NCI-H524 (cell line): ENCODE measurements at regions not wholly inside any gene's neighbourhood (a gene's known extent, or its start where the extent isn't known, plus 50 kb on each side); places are given as distances from the start of the nearest gene placed in this dataset.

Source experiments
- DNase-seq, 2 experiments: peaks; one replicate each; lab custom pipeline; 2025; lab: John Stamatoyannopoulos, UW

DNA sequence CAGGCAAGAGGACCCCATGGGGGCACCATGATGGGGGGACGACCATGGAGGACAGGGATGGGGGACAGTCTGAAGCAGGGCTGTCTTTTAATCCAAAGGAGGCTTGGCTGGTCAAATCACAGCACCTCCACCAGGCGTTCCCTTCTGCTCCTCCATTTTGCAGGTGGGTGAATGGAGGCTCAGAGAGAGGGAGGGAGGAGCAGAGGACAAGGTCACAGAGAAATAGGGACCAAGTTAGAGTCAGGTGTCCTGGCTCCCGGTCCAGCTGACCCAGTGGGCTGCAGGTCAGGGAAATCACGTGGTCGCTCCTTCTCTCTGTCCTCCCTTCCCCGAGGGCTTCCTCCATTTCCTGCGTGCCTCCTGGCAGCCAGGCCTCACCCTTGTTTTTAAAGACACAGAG lies 156.4 kb upstream of the SMIM23 start:
- DNase-seq: no peak

- peak; percentile 64 to 79 for DNase-seq
These were observed 155.8 kb upstream of the SMIM23 start for GRCh38 chr5:171629628-171630349.

- no peak for DNase-seq
These were observed 155.1 kb upstream of the SMIM23 start for GRCh38 chr5:171630350-171631065.

DNA sequence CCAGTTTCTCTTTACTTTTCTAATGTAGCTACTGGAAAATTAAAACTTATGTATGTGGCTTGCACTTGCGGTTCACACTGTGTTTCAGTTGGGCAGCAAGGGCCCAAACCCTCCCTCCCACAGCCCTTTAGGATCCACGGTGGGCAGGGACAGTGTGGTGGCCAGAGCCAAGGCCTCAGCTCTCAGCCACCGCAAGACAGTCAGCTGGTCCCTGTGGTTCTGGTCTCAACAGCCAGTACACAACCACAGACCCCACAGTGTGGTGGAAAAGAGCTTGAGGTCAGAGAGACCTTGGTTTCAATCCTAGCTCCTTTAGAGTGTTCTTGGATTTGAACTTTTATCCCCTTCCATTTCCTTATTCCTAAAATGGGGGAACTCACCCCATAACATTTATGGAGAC lies 153.0 kb upstream of the SMIM23 start:
- no peak for DNase-seq

DNA sequence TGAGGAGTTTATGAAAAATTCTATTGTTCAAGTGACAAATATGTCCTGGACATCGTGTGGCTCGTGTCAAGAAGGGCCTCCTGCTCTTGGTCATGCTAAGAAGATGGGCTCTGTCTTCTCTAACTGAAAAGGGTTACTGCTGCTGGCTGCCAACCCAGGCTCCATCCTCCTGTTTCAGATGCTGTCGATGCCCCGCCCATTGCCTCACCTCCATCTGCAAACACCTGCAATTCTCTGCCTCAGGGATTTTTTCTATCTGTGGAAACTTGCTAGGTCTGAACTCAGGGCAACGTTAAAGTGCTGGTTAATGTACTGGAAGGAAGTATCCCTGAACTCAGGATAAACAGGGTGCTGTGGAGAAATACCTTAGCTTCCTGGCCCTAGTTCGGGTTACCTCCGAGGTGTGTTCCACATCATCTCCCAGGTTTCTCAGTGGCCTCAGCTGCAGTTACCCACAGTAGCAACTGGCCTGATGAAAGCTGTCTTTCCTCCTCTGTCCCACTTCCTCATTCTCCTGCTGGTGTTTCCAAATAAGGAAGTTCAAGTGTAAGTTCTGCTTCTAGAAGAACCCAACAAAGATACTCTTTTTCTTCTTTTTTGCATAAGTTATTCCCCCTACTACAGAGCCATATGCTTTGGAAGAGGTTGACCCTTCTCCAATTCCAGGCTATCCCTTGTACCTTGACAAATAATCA lies 151.7 kb upstream of the SMIM23 start:
- no peak for DNase-seq

DNA sequence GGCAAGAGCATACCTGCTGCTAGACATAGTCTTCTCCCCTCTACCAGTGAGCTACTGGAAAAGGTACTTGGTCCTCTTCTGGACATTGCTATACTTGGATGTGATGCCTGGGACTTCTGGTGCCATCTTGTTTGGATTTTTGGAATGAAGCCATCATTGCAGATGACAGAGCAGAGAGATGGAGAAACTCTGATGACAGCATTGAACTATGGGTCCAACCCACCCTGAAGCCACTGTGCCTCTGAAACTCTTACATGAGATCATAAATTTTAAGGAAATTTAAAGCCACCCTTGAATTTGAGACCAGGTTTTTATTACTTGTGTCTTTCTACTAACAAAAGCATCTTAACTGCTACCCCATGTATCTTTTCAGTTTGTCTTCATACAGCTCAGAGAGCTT lies 151.1 kb upstream of the SMIM23 start:
- no peak for DNase-seq

GRCh38 chr5:171635028-171635427 lies 150.6 kb upstream of the SMIM23 start:
- DNase-seq: no peak

- no peak for DNase-seq
These were observed 149.9 kb upstream of the SMIM23 start for GRCh38 chr5:171635561-171636245.

GRCh38 chr5:171637811-171638210 lies 147.8 kb upstream of the SMIM23 start:
- no peak for DNase-seq

- DNase-seq: no peak
These were observed 146.4 kb upstream of the SMIM23 start for GRCh38 chr5:171639205-171639621.

DNA sequence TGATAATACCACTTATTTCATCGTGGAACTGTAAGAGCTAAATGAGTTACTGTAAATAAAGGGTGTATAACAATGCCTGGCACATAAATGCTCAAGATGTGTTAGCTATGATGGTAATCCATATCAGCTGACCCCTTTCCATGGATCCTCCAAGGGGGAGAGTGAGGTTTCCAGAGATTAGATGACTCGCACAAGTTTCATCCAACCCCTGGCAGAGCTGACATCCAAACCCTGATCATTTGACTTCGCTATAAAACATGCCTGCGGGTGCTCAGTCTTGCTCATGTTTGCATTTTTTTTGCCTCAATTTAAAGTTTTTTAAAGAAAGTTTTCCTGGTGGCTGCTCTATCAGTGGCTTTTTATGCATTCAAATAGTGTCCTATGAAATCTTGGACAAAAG lies 145.7 kb upstream of the SMIM23 start:
- no peak for DNase-seq

DNA sequence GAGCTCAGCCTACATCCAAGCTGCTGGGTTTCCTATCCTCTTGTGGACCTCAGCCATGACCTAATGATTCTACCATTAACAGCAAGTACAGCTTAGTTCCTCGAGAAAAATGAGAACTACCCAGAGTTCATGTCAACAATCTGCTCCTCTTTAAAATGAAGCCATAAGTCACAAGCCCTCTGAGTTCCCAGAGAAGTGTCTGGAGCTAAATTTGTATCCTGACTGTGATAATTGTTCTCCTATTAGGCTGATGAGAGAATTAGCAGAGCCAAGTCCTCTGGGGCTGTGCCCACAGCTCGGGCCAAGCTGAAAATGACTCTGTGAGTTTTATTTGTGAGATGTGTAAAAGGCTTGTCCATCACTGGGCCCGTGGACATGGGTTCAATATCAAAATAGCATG lies 145.1 kb upstream of the SMIM23 start:
- no peak for DNase-seq

GRCh38 chr5:171641891-171642290 lies 143.7 kb upstream of the SMIM23 start:
- no peak for DNase-seq

DNA sequence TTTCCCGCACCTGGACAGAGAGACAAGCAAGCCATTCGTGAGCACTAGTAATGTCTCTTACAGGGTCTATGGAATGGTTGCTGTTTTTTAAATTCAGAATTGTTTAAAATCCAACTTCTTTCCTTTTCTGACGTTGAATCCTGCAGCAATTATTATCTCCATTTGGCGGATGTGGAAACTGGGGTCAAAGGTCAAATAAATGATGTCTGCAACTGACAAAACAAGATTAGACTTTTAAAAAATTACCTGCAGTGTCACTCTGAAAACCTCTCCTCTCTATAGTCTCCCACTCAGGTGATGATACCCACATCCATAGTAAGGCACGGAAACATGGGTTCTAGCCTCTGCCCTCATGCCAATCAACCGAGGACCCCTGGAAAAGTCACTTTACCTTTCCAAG lies 142.7 kb upstream of the SMIM23 start:
- DNase-seq: no peak

DNA sequence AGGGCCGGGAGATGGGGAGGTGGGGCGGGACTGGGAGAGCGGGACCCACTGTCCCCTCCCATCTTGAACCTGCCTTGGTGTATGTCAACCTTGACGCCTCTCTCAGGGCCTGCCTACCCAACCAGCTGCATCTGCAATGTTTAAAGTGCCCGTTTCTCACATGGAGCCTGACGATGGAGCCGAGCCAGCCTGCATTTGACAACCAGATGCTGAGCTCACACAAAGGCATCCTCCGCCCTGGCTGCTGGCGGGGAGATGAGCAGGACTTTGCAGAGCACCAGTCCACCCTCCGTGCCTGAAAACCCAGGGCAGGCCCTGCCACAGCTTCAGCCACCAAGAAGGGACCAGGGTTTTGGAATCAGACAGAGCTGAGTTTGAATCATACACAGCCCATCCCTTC lies 141.1 kb upstream of the SMIM23 start:
- DNase-seq: no peak

DNA sequence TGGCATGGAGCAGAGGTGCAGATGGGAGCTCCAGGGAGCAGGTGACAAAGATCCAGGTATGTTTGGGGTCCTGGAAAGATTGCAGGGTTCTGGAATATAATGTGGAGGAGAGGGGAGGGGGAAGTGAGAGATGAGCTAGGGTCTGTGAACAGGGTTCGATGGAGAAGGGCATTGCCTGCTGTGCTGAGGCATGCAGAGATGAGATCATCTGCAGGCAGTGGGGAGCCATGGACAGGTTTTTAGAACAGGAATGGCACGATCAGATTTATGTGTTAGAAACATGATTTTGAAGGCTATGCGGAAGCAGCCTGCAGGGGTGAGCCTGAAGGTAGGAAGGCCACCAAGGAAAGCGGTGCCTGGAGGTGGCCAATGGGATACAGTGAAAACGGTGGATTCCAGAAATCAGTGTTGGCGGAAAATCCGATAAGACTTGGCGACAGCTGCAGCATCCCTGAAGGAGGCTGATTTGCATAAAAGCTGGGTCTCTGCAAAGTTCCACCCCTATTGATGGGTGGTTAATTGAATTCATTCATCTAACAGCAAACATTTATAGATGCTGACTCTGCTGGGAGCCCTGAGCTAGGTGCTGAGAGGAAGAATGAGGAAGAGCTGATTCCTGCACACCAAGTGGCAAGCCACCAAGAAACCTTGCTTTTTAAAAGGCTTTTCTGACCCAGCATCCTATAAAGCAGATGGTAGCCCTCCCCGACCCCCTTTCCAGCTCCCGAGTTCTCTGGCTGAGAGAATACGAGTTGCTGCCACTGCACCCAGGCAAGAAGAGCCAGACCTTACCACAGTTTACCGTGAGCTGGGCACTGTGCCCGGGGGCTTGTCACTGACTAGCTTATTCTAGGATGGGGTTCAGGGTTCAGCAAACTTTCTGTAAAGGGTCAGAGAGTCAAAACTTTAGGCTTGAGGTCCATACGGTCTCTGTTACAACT lies 139.2 kb upstream of the SMIM23 start:
- peak; percentile 16 to 78 for DNase-seq

- peak; percentile 85 to 87 for DNase-seq
These were observed 138.3 kb upstream of the SMIM23 start for GRCh38 chr5:171647043-171647903.

GRCh38 chr5:171647904-171648260 lies 137.7 kb upstream of the SMIM23 start:
- DNase-seq: no peak

DNA sequence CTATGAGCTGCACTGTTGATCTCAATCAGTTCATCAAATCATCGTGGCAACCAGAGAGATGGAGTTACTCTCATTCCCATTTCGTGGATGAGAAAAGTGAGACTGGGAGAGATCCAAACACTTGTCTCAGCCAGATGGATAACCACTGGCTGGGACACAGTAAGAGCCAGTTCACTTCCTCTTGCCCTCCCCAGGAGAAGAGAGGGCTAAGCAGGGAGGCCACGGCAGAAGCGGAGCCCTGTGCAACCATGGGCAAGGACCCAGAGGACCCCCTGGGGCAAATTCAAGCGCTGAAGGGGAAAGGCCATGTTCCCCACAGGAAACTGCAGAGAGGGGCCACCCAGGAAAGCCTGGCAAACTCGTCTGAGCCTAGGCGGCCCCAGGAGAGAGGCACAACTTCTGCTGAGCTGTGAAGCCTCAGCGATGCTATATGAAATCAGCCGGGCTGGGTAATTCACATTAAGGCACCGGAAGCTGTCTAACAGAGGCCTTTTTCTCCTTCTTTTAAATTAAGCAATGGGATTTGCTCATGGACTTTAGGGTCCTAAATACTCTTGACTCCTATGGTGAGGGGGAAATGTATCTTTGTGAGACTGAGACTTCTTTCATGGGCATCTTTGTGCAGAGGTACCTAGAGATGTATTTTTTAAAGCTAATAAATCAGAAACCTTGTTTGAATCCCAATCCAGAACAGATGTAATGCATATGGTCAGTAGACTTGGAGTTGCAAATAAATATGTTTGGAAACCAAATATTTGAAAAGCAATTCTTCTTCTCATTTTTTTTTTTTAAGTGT lies 137.1 kb upstream of the SMIM23 start:
- no peak for DNase-seq

DNA sequence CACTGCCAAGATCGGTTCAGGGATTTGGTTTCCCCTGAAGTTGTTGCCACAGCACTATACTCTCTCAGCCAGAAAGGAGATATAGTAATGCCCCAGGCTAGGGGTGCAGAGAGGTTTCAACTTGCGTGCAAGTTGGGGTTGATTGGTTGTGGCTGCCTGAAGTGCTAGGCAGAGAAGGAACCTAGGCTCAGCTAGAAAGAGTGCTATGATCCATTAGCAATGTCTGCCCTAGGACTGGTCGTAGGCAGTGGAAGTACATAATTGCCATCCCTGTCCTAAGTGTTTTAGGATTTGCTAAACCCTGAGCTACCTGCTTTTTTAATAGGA lies 136.6 kb upstream of the SMIM23 start:
- no peak for DNase-seq
